IMR-90 (cell line): ENCODE measurements at regions not wholly inside any gene's neighbourhood (a gene's known extent, or its start where the extent isn't known, plus 50 kb on each side); places are given as distances from the start of the nearest gene placed in this dataset.

Source experiments
- CEBPB ChIP-seq: IDR thresholded peaks from 2 replicates; pipeline ENCODE4 v1.6.1; 2012; ENCODE audit warnings: low read depth, low read length, improper control_type of control experiment
- FOS ChIP-seq: fragments of 150-350 bp; IDR thresholded peaks from 2 replicates; pipeline ENCODE4 v1.6.1; 2016; ENCODE audit warnings: low read depth, low read length
- MAFK ChIP-seq: IDR thresholded peaks from 2 replicates; pipeline ENCODE4 v1.6.1; 2012; ENCODE audit warnings: low read depth, low read length, improper control_type of control experiment
- MAZ ChIP-seq: IDR thresholded peaks from 2 replicates; pipeline ENCODE4 v1.6.1; 2012; ENCODE audit warnings: low read depth, mild to moderate bottlenecking, low read length, improper control_type of control experiment, moderate library complexity, borderline replicate concordance
- MXI1 ChIP-seq: IDR thresholded peaks from 2 replicates; pipeline ENCODE4 v1.6.1; 2012; ENCODE audit warnings: low read depth, mild to moderate bottlenecking, low read length, moderate library complexity, borderline replicate concordance
- POLR2A ChIP-seq: IDR thresholded peaks from 2 replicates; pipeline ENCODE4 v1.6.1; 2012; ENCODE audit warnings: mild to moderate bottlenecking, low read depth, low read length
- RAD21 ChIP-seq: IDR thresholded peaks from 2 replicates; pipeline ENCODE4 v1.6.1; 2012; ENCODE audit warnings: low read length, improper control_type of control experiment
- RCOR1 ChIP-seq: IDR thresholded peaks from 2 replicates; pipeline ENCODE4 v1.6.1; 2012; ENCODE audit warnings: mild to moderate bottlenecking, low read length, improper control_type of control experiment; ENCODE audit not compliant: insufficient replicate concordance
- TF ChIP-seq, protein P1 (sequence below): conservative IDR thresholded peaks from 2 replicates; pipeline ENCODE4 v1.5.1; 2012; ENCODE audit warnings: mild to moderate bottlenecking, low read depth, low read length, improper control_type of control experiment

DNA sequence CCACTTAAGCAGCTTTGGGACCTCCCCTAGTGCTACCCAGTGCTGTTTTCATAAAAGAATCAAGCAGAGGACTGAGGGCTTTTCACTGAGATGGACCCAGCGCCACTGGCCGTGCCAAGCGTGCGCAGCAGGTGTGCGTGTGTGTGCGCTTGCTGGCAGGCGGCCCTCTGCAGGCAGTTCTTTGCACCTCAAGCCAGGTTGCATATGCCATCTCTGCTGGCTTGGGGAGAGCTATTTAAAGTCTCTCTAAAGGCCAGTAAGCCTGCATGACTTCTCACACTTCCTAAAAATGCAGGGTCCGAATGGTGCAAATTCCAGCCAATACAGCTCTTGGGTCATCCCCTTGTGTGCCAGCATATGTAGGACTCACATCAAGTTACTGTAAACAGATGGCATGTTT lies 255.5 kb downstream of the RNF152 start:
- TF ChIP-seq, protein P1, sequence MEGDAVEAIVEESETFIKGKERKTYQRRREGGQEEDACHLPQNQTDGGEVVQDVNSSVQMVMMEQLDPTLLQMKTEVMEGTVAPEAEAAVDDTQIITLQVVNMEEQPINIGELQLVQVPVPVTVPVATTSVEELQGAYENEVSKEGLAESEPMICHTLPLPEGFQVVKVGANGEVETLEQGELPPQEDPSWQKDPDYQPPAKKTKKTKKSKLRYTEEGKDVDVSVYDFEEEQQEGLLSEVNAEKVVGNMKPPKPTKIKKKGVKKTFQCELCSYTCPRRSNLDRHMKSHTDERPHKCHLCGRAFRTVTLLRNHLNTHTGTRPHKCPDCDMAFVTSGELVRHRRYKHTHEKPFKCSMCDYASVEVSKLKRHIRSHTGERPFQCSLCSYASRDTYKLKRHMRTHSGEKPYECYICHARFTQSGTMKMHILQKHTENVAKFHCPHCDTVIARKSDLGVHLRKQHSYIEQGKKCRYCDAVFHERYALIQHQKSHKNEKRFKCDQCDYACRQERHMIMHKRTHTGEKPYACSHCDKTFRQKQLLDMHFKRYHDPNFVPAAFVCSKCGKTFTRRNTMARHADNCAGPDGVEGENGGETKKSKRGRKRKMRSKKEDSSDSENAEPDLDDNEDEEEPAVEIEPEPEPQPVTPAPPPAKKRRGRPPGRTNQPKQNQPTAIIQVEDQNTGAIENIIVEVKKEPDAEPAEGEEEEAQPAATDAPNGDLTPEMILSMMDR: no peak
- TF ChIP-seq FOS (no peak), MAZ (no peak), POLR2A (no peak), RAD21 (no peak), MXI1 (no peak), RCOR1 (no peak), MAFK (no peak), CEBPB (no peak)
